ENCODE measurements at regions not wholly inside any gene's neighbourhood (a gene's known extent, or its start where the extent isn't known, plus 50 kb on each side); places are given as distances from the start of the nearest gene placed in this dataset.

- TF ChIP-seq, protein P1, sequence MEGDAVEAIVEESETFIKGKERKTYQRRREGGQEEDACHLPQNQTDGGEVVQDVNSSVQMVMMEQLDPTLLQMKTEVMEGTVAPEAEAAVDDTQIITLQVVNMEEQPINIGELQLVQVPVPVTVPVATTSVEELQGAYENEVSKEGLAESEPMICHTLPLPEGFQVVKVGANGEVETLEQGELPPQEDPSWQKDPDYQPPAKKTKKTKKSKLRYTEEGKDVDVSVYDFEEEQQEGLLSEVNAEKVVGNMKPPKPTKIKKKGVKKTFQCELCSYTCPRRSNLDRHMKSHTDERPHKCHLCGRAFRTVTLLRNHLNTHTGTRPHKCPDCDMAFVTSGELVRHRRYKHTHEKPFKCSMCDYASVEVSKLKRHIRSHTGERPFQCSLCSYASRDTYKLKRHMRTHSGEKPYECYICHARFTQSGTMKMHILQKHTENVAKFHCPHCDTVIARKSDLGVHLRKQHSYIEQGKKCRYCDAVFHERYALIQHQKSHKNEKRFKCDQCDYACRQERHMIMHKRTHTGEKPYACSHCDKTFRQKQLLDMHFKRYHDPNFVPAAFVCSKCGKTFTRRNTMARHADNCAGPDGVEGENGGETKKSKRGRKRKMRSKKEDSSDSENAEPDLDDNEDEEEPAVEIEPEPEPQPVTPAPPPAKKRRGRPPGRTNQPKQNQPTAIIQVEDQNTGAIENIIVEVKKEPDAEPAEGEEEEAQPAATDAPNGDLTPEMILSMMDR (IDR thresholded peaks at IDR 0.05; ENCODE audit: insufficient read depth, missing control alignments), result no peak
- DNase-seq (ENCODE audit: insufficient read length, low spot score), result no peak
- FAIRE-seq, result no peak
Observed at GRCh38 chr11:28770806-28771205, 662.6 kb downstream of the METTL15 start.

DNA sequence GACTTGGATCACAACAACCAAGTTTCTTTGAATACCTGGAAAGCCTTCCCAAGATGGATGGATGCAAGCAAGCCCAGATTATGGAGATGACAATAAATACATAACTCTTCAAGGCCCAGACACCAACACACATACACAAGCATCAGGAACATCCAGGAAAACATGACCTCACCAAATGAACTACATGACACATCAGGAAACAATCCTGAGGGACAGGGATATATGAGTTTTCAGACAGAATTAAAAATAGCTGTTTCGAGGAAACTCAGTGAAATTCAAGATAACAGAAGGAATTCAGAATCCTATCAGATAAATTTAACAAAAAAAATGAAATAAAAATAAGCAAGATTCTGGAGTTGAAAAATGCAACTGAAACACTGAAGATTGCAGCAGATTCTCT lies 659.4 kb downstream of the METTL15 start:
- FAIRE-seq (no peak), DNase-seq (ENCODE audit: insufficient read length, low spot score) (no peak)
- TF ChIP-seq, protein P1 (IDR thresholded peaks at IDR 0.05; ENCODE audit: insufficient read depth, missing control alignments), result no peak

GRCh38 chr11:28763876-28764275 lies 655.7 kb downstream of the METTL15 start:
- no peak for DNase-seq (ENCODE audit: insufficient read length, low spot score)
- no peak for FAIRE-seq
- TF ChIP-seq, protein P1 (IDR thresholded peaks at IDR 0.05; ENCODE audit: insufficient read depth, missing control alignments), result no peak

DNA sequence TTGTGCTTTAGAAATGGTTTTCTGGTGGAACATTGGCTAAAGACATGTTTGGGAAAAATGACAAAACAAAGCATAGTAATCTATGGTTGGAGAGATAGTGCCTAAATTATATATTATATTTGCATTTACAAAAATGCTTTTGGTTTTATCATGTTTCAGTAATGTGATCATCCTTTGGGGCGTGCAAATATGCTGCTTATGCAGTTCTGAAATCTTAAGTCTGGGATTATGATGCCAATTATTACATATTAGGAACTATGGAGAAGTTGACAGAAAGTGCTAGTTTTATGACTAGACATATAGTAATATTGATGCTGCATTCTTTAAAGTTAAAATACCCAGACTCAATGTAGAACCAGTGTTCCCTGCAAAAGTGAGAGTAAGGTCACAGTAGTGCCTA lies 655.0 kb downstream of the METTL15 start:
- DNase-seq (ENCODE audit: insufficient read length, low spot score) (no peak), FAIRE-seq (no peak)
- TF ChIP-seq, protein P1 (IDR thresholded peaks at IDR 0.05; ENCODE audit: insufficient read depth, missing control alignments), result no peak

DNA sequence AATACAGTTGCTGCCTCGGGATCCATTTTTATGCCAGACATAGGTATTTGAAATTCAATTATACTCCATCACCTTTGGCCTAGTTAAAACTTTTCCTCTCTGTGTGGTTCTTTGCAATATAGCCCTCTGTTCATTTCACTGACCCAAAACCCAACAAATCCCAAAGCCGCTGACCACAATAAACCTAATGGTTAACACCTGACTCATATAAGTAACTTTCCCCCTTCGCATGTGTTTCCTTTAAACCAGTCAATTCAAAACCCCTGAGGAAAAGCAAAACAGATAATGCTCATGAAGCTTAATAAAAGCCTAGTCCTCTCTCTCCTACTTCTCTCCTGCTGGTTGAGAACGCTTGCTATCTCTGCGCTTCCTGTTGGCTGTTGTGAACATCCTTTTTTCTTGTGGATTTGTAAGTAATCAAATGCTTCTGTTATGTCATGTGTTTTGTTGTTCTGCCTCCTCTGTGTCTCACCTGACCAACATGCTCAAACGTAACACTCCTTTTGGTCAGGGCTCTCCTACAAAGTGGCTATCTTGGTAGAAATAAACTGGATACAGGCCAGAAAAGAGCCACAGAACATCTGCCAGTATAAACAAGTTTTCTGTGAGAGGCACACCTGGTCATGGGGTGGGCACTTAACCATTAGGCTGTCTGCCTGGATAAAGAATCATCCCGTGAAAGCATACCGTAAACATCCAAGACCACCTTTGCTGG lies 652.6 kb downstream of the METTL15 start:
- FAIRE-seq (no peak), DNase-seq (ENCODE audit: insufficient read length, low spot score) (no peak)
- TF ChIP-seq, protein P1 (IDR thresholded peaks at IDR 0.05; ENCODE audit: insufficient read depth, missing control alignments), result no peak

DNA sequence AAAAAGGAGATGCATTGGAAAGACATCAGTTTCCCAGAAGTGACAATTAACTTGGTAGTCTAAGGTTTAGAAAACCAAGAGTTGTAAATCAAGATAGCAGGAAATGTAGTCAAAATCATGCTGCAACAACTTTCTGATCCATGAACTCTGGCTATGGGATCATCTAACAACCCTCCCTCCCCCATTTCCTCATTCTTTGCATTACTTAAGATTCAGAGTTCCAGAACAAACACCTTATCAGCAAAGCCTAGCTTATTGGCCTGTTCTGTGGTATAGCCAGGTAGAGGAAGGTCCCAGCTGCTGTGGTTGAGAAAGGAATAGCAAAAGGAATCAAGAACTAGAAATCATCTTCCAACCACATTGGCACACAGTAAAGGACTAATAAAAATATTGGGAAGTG lies 651.1 kb downstream of the METTL15 start:
- FAIRE-seq (no peak), DNase-seq (ENCODE audit: insufficient read length, low spot score) (no peak)
- TF ChIP-seq, protein P1 (IDR thresholded peaks at IDR 0.05; ENCODE audit: insufficient read depth, missing control alignments), result no peak

DNA sequence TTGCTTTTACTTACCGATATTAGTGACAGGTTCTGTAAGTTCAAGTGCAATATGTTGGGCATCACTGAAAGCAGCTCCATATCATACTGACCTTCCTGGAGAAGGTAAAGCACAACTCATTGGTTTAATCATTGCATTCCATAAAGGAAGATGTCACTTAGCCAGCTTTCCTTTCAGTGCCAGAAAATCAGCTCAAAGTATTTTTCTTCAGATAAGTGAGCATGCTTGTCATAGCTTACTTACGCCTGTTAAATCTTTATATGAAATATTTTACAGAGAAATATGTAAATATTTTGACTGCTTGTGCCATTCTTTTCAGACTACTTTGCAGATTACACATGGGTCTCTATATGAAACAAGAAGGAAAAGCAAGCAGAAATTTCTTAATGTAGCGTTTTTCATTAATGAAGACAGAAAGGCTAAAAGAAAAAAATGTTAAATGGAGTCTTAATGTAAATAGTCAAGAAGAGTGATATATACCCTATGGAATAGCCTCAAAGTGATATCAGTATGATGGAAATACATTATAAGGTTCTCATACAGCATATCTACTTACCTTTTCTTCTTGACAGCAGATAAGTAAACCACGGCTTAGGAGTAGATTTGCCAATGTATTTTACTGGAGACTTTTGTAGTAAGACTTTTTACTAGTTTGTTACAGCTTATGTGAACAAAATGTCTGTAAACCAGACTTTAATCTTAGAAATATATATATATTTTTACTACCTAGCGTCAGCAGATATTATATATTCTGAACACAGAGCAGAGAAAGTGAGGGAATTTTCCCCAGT lies 649.7 kb downstream of the METTL15 start:
- FAIRE-seq (no peak), DNase-seq (ENCODE audit: insufficient read length, low spot score) (no peak)
- TF ChIP-seq, protein P1 (IDR thresholded peaks at IDR 0.05; ENCODE audit: insufficient read depth, missing control alignments), result no peak

All from D721Med (cell line).